Vagina (tissue), 2 donors: ENCODE measurements at regions not wholly inside any gene's neighbourhood (a gene's known extent, or its start where the extent isn't known, plus 50 kb on each side); places are given as distances from the start of the nearest gene placed in this dataset.

Experiments
- DNase-seq, 2 donors: peaks; one replicate each; pipeline ENCODE4 v3.0.0-alpha.2; 2017; ENCODE audit errors: extremely low spot score in 2 of 2
- H3K27ac ChIP-seq: fragments of 200-600 bp; sonication (generic); one replicate; pipeline ENCODE4 v1.5.1; 2019
- H3K27me3 ChIP-seq: fragments of 200-600 bp; sonication (generic); one replicate; pipeline ENCODE4 v1.5.1; 2019
- H3K36me3 ChIP-seq, 2 donors: fragments of 200-600 bp; sonication (generic); one replicate each; pipeline ENCODE4 v1.5.1; 2017 to 2019
- H3K4me1 ChIP-seq: fragments of 200-600 bp; sonication (generic); one replicate; pipeline ENCODE4 v1.5.1; 2019
- H3K4me3 ChIP-seq, 2 donors: fragments of 200-600 bp; sonication (generic); 1 replicate in 1 of 2; 2 replicates in 1 of 2; pipeline ENCODE4 v1.5.1; 2016 to 2019
- H3K9me3 ChIP-seq: fragments of 200-600 bp; sonication (generic); one replicate; pipeline ENCODE4 v1.5.1; 2019
- POLR2A ChIP-seq, 2 donors: fragments of 450-650 bp; IDR thresholded peaks; one replicate each; pipeline ENCODE4 v1.6.1; 2017; ENCODE audit warnings: antibody characterized with exemption in 2 of 2, mild to moderate bottlenecking in 2 of 2, moderate library complexity in 2 of 2
- POLR2AphosphoS5 ChIP-seq, 2 donors: sonication (generic); formaldehyde crosslinking; IDR thresholded peaks; one replicate each; pipeline ENCODE4 v1.9.0; 2017; ENCODE audit warnings: antibody characterized with exemption in 2 of 2, mild to moderate bottlenecking in 2 of 2, low read depth in 1 of 2; ENCODE audit not compliant: insufficient read depth in 1 of 2
- intact Hi-C: fragments of 100-400 bp; cut with DNase I; formaldehyde crosslinking; loops from one replicate; pipeline ENCODE4 v1.15.1; 2023
- TF ChIP-seq, protein P1 (sequence below), 3 experiments: fragments of 450-650 bp in 2 of 3; fragments of 200-600 bp in 1 of 3; sonication (generic) in 1 of 3; IDR thresholded peaks; one replicate each; pipeline ENCODE4 v1.5.1; 2017 to 2019; ENCODE audit warnings: antibody characterized with exemption in 3 of 3, mild to moderate bottlenecking in 2 of 3, moderate library complexity in 2 of 3

DNA sequence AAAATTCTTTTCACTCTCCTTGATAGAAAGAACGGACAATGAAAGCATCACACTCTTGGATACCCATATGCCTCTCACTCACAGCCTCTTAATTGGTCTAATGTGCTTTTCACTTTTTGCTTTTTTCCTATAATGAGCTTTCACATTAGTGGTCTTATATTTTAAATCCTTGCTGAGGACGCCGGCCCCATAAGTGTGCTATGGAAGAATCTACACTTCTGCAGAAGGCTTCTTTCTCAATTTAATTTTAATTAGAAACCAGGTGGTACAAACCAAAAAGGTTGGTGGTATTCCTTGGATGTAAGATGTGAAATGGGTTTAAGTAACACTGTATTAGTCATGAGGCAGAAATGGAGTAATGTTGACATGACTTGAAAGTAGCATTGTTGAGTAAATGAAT is 190.6 kb upstream of the NFIA start:
- no peaks in the 10 kb centered on the region for H3K4me1 ChIP-seq
- H3K36me3 ChIP-seq = no peaks in the 10 kb centered on the region
- no peak for TF ChIP-seq POLR2A (IDR thresholded peaks at IDR 0.05)
- no peaks in the 10 kb centered on the region for H3K27me3 ChIP-seq
- no peak overlapping the region for H3K4me3 ChIP-seq
- intact Hi-C loops = no loop called here
- no peaks in the 10 kb centered on the region for H3K9me3 ChIP-seq
- no peak overlapping the region for H3K27ac ChIP-seq
- DNase-seq = no peak

DNA sequence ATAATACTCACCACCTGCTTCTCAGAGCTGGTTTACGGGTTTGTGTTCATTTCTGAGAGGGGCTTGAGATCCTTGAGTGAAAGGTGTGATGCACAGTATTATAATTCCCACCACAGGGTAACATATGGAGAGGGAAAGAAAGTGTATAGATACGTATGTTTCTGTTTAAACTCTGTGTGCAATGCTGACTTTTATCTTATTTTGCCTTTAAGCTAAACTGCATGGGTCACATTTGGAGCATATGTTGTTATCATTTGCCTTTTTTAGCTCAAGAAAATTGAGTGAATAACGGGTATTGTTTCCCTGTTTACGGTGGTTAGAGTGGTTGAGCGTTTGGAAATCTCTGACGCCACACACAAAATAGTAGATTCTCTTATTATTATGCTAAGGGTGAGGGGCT is 191.1 kb upstream of the NFIA start:
- no peaks in the 10 kb centered on the region for H3K27me3 ChIP-seq
- H3K27ac ChIP-seq = no peak overlapping the region
- H3K4me1 ChIP-seq = no peaks in the 10 kb centered on the region
- DNase-seq = no peak
- no peaks in the 10 kb centered on the region for H3K9me3 ChIP-seq
- H3K36me3 ChIP-seq = no peaks in the 10 kb centered on the region
- TF ChIP-seq POLR2A (IDR thresholded peaks at IDR 0.05) (no peak), POLR2AphosphoS5 (IDR thresholded peaks at IDR 0.05; ENCODE audit: insufficient read depth in 1 of 2, low read depth in 1 of 2) (no peak)
- TF ChIP-seq, protein P1, sequence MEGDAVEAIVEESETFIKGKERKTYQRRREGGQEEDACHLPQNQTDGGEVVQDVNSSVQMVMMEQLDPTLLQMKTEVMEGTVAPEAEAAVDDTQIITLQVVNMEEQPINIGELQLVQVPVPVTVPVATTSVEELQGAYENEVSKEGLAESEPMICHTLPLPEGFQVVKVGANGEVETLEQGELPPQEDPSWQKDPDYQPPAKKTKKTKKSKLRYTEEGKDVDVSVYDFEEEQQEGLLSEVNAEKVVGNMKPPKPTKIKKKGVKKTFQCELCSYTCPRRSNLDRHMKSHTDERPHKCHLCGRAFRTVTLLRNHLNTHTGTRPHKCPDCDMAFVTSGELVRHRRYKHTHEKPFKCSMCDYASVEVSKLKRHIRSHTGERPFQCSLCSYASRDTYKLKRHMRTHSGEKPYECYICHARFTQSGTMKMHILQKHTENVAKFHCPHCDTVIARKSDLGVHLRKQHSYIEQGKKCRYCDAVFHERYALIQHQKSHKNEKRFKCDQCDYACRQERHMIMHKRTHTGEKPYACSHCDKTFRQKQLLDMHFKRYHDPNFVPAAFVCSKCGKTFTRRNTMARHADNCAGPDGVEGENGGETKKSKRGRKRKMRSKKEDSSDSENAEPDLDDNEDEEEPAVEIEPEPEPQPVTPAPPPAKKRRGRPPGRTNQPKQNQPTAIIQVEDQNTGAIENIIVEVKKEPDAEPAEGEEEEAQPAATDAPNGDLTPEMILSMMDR (IDR thresholded peaks at IDR 0.05) = no peak
- intact Hi-C loops = no loop called here
- no peak overlapping the region for H3K4me3 ChIP-seq

DNA sequence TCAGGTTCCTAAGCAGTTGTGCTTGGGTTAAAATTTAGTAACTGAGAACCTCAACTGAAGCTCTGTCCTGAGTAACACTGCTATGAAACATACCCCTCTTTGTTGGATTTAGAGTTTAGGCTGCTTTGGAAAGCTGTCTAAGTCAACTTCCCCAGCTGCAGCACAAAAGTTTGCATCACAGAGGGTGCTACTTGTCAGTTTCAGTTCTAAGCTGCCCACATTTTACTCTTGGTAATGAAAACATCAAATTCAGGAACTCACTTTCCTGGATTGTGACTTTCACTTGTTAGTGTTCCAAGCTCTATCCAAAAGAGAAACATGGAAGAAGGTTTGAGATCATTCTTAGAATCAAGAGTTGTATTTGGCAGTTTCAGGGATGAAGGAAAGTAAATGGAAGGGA is 191.7 kb upstream of the NFIA start:
- Histone ChIP-seq H3K9me3 (no peaks in the 10 kb centered on the region), H3K36me3 (no peaks in the 10 kb centered on the region), H3K4me3 (no peak overlapping the region), H3K27me3 (no peaks in the 10 kb centered on the region), H3K27ac (no peak overlapping the region), H3K4me1 (no peaks in the 10 kb centered on the region)
- intact Hi-C loops = no loop called here
- DNase-seq = no peak
- no peak for TF ChIP-seq POLR2A (IDR thresholded peaks at IDR 0.05)
- TF ChIP-seq POLR2AphosphoS5 (IDR thresholded peaks at IDR 0.05; ENCODE audit: insufficient read depth in 1 of 2, low read depth in 1 of 2) = no peak

DNA sequence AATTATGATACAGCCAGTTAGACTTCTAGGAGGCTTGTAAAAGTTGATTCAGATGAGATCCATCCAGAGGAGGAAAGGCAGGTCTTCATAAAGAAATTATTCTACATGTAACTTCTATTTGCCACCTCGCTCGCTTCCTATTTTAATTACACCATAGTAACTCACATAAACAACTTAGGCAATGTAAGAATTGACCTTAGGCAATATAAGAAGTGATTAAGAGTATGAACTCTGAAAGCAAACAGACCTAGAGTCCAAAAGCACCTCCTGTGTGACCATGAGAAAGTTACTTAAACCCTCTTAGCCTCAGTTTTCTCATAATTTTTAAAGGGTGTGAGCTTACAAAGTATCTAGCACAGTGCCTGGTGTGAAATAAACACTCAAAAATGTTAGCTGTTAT is 192.7 kb upstream of the NFIA start:
- TF ChIP-seq, protein P1 (IDR thresholded peaks at IDR 0.05) = no peak
- TF ChIP-seq POLR2AphosphoS5 (IDR thresholded peaks at IDR 0.05; ENCODE audit: insufficient read depth in 1 of 2, low read depth in 1 of 2) = no peak
- TF ChIP-seq POLR2A (IDR thresholded peaks at IDR 0.05) = no peak
- Histone ChIP-seq H3K36me3 (no peaks in the 10 kb centered on the region), H3K27ac (no peak overlapping the region), H3K4me3 (no peak overlapping the region), H3K27me3 (no peaks in the 10 kb centered on the region), H3K4me1 (no peaks in the 10 kb centered on the region), H3K9me3 (no peaks in the 10 kb centered on the region)
- intact Hi-C loops = no loop called here
- DNase-seq = no peak

DNA sequence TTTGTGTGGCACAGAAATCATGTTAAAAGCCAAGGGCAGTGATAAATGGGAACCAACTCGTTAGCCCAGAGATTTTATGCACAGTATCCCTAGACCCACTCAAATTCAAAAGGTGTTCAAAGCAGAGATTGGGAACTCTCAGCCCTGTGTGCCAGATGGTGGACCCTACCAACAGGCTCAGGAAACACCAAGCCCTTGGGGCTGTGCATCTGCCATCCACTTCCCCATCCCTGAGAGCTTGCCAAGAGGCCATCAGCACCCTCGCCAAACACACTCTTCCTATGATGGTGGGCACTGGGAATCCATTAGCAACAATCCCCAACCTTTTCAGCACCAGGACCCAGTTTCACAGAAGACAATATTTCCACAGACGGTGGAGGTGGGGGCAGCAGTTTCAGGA is 194.2 kb upstream of the NFIA start:
- TF ChIP-seq, protein P1 (IDR thresholded peaks at IDR 0.05) = no peak
- TF ChIP-seq POLR2A (IDR thresholded peaks at IDR 0.05) (no peak), POLR2AphosphoS5 (IDR thresholded peaks at IDR 0.05; ENCODE audit: insufficient read depth in 1 of 2, low read depth in 1 of 2) (no peak)
- H3K36me3 ChIP-seq = no peaks in the 10 kb centered on the region
- no peak overlapping the region for H3K4me3 ChIP-seq
- H3K9me3 ChIP-seq = no peaks in the 10 kb centered on the region
- H3K27me3 ChIP-seq = no peaks in the 10 kb centered on the region
- H3K27ac ChIP-seq = no peak overlapping the region
- DNase-seq = no peak
- H3K4me1 ChIP-seq = no peaks in the 10 kb centered on the region
- intact Hi-C loops = no loop called here

DNA sequence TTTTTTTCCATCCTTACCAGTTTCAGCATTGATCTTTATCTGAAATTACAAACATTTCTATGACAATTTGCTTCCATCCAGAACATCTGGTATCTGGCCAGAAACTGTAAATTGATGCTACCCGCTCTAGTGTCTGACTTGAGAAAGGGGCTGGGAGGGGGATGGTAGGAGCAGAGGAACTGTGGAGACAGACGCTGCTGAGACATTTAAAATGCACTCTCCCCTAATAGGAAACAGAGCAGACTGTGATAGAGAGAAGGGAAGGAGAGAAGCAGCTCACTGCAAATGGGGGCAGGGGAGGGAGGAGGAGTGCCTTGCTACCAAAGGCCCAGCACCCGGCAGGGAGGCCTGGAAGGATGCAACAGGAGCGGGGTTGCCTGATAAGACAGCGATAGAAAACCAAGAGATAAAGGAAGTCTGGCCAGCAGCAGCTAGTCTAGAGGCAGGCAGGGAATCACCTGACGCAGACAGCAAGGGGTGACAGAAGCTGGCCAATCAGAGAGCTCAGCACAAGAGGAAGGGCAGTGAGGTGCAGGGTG is 195.5 kb upstream of the NFIA start:
- H3K4me3 ChIP-seq = no peak overlapping the region
- no peak for DNase-seq
- no peaks in the 10 kb centered on the region for H3K27me3 ChIP-seq
- no peaks in the 10 kb centered on the region for H3K36me3 ChIP-seq
- intact Hi-C loops = no loop called here
- H3K4me1 ChIP-seq = no peaks in the 10 kb centered on the region
- no peaks in the 10 kb centered on the region for H3K9me3 ChIP-seq
- TF ChIP-seq, protein P1 (IDR thresholded peaks at IDR 0.05) = no peak
- no peak for TF ChIP-seq POLR2AphosphoS5 (IDR thresholded peaks at IDR 0.05; ENCODE audit: insufficient read depth in 1 of 2, low read depth in 1 of 2)
- no peak overlapping the region for H3K27ac ChIP-seq
